Neuronal stem cell (in vitro differentiated cells): ENCODE measurements at regions not wholly inside any gene's neighbourhood (a gene's known extent, or its start where the extent isn't known, plus 50 kb on each side); places are given as distances from the start of the nearest gene placed in this dataset.

Experiments
- DNase-seq: peaks from one replicate; pipeline ENCODE4 v3.0.0-alpha.2; 2013; ENCODE audit warnings: low spot score
- H2AFZ ChIP-seq: one replicate; pipeline ENCODE4 v1.6.1; 2013; ENCODE audit warnings: mild to moderate bottlenecking, low read length, inconsistent platforms
- H2AK5ac ChIP-seq: 2 replicates; pipeline ENCODE4 v1.6.1; 2013; ENCODE audit warnings: low read depth, mild to moderate bottlenecking, inconsistent platforms, low read length, moderate library complexity, mixed read lengths
- H2BK120ac ChIP-seq: 2 replicates; pipeline ENCODE4 v1.6.1; 2013; ENCODE audit warnings: low read depth, mild to moderate bottlenecking, inconsistent platforms, low read length, moderate library complexity, mixed read lengths
- H2BK12ac ChIP-seq: one replicate; pipeline ENCODE4 v1.6.1; 2013; ENCODE audit warnings: low read length, inconsistent platforms
- H2BK15ac ChIP-seq: 2 replicates; pipeline ENCODE4 v1.6.1; 2013; ENCODE audit warnings: mild to moderate bottlenecking, low read length, inconsistent platforms, mixed read lengths
- H2BK5ac ChIP-seq: one replicate; pipeline ENCODE4 v1.6.1; 2013; ENCODE audit warnings: inconsistent platforms, mild to moderate bottlenecking, low read length, moderate library complexity
- H3K14ac ChIP-seq: one replicate; pipeline ENCODE4 v1.6.1; 2013; ENCODE audit warnings: low read length, inconsistent platforms
- H3K18ac ChIP-seq: 2 replicates; pipeline ENCODE4 v1.6.1; 2013; ENCODE audit warnings: low read length, inconsistent platforms
- H3K23ac ChIP-seq: 2 replicates; pipeline ENCODE4 v1.6.1; 2013; ENCODE audit warnings: low read depth, mild to moderate bottlenecking, mixed read lengths, low read length, inconsistent platforms; ENCODE audit not compliant: poor library complexity
- H3K27ac ChIP-seq: replicated peaks from 3 replicates; pipeline ENCODE4 v1.5.1; 2013; ENCODE audit warnings: low read length, inconsistent platforms
- H3K27me3 ChIP-seq, 3 experiments: 2 replicates each; pipeline ENCODE4 v1.6.1; 2013; ENCODE audit warnings: low read length in 3 of 3, mild to moderate bottlenecking in 2 of 3, inconsistent platforms in 1 of 3, low read depth in 1 of 3, mixed read lengths in 1 of 3, moderate library complexity in 1 of 3; ENCODE audit not compliant: control insufficient read depth in 3 of 3, insufficient read depth in 3 of 3
- H3K36me3 ChIP-seq, 2 donors: replicated peaks in 1 of 2; 2 replicates each; pipeline ENCODE4 v1.6.1; 2013; ENCODE audit warnings: low read length in 2 of 2; ENCODE audit not compliant: control insufficient read depth in 2 of 2, insufficient read depth in 2 of 2
- H3K4ac ChIP-seq: 2 replicates; pipeline ENCODE4 v1.6.1; 2013; ENCODE audit warnings: inconsistent platforms, mild to moderate bottlenecking, low read length, moderate library complexity
- H3K4me1 ChIP-seq, 2 donors: 1 replicate in 1 of 2; 2 replicates in 1 of 2; pipeline ENCODE4 v1.6.1; 2013; ENCODE audit warnings: low read length in 2 of 2, low read depth in 1 of 2; ENCODE audit not compliant: control insufficient read depth in 2 of 2, insufficient read depth in 1 of 2
- H3K4me2 ChIP-seq: one replicate; pipeline ENCODE4 v1.6.1; 2013; ENCODE audit warnings: mild to moderate bottlenecking, low read length, inconsistent platforms; ENCODE audit not compliant: insufficient read depth, poor library complexity, severe bottlenecking
- H3K4me3 ChIP-seq, 2 donors: 2 replicates each; pipeline ENCODE4 v1.5.1; 2013; ENCODE audit warnings: low read length in 2 of 2, mild to moderate bottlenecking in 2 of 2, inconsistent platforms in 1 of 2, moderate library complexity in 1 of 2
- H3K79me1 ChIP-seq: one replicate; pipeline ENCODE4 v1.6.1; 2013; ENCODE audit warnings: low read depth, mild to moderate bottlenecking, inconsistent platforms, low read length, moderate library complexity
- H3K9ac ChIP-seq: one replicate; pipeline ENCODE4 v1.6.1; 2013; ENCODE audit warnings: mild to moderate bottlenecking, low read depth, low read length, inconsistent platforms; ENCODE audit not compliant: poor library complexity
- H3K9me3 ChIP-seq, 2 donors: replicated peaks in 1 of 2; 2 replicates each; pipeline versions ENCODE3 to v1.6.1; 2013; ENCODE audit warnings: low read length in 2 of 2, mild to moderate bottlenecking in 2 of 2, inconsistent platforms in 1 of 2, low read depth in 1 of 2, mixed read lengths in 1 of 2, moderate library complexity in 1 of 2; ENCODE audit not compliant: control insufficient read depth in 2 of 2, insufficient read depth in 1 of 2
- H4K8ac ChIP-seq: one replicate; pipeline ENCODE4 v1.6.1; 2013; ENCODE audit warnings: low read depth, mild to moderate bottlenecking, inconsistent platforms, low read length, moderate library complexity
- H4K91ac ChIP-seq: one replicate; pipeline ENCODE4 v1.6.1; 2013; ENCODE audit warnings: low read length, low read depth, mild to moderate bottlenecking, inconsistent platforms; ENCODE audit not compliant: poor library complexity
- WGBS, 2 donors: extraction: QIAGEN DNeasy Blood & Tissue Kit; methylation state at CpG; one replicate each; pipeline ENCODE4 v1.1.7; 2013; ENCODE audit warnings: missing lambda C conversion rate in 2 of 2, mixed read lengths in 1 of 2; ENCODE audit not compliant: insufficient read length in 2 of 2, insufficient replicate concordance in 1 of 2; ENCODE audit errors: extremely low coverage in 2 of 2; 5-methylcytosine and 5-hydroxymethylcytosine counted together

- Histone ChIP-seq H3K9ac (no peak overlapping the region), H3K4me2 (no peak overlapping the region), H4K91ac (no peak overlapping the region), H3K4me3 (no peak overlapping the region), H2BK5ac (no peak overlapping the region), H2BK12ac (no peak overlapping the region), H3K36me3 (no peaks in the 10 kb centered on the region), H3K18ac (no peak overlapping the region), H3K14ac (no peak overlapping the region), H4K8ac (no peak overlapping the region), H2BK120ac (no peak overlapping the region), H2AK5ac (no peak overlapping the region), H3K4me1 (no peaks in the 10 kb centered on the region), H3K9me3 (no peaks in the 10 kb centered on the region), H2AFZ (no peak overlapping the region), H2BK15ac (no peak overlapping the region), H3K27me3 (no peaks in the 10 kb centered on the region), H3K27ac (no peak overlapping the region), H3K23ac (no peak overlapping the region), H3K4ac (no peak overlapping the region), H3K79me1 (no peaks in the 10 kb centered on the region)
- WGBS, 2 donors, result no CpG with 5 or more reads among the region's 2 CpGs
- no peak for DNase-seq
Observed at GRCh38 chr2:144084114-144084661, 435.7 kb downstream of the ZEB2 start.

DNA sequence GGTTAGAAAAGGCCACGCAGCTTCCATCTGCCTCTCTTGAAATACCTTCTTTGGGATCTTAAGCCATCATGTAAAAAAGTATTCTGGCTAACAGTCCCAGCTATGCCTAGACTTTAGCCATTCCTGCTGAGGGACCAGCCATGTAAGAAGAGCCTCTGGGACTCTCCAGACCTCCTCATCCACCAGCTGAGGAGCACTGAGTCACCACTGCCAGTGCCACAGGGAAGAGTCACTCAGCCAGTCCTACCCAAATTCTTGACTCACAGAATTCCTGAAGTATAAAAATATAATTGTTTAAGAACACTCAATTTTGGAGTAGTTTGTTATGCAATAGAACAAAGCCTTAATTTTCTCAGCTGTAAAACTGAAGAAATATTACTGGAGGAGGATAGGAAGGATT lies 436.7 kb downstream of the ZEB2 start:
- H3K27me3 ChIP-seq, result no peaks in the 10 kb centered on the region
- H2BK12ac ChIP-seq, result no peak overlapping the region
- no peaks in the 10 kb centered on the region for H3K79me1 ChIP-seq
- H3K18ac ChIP-seq, result no peak overlapping the region
- H3K9me3 ChIP-seq, result no peaks in the 10 kb centered on the region
- H3K23ac ChIP-seq, result no peak overlapping the region
- H2BK5ac ChIP-seq, result no peak overlapping the region
- H3K14ac ChIP-seq, result no peak overlapping the region
- H3K4me1 ChIP-seq, result peaks cover 0 to 8% of the 10 kb centered on the region in 2 donors
- no peak overlapping the region for H2AFZ ChIP-seq
- WGBS, 2 donors, result no CpG with 5 or more reads among the region's 1 CpG
- no peak overlapping the region for H3K9ac ChIP-seq
- no peak overlapping the region for H3K4me2 ChIP-seq
- no peaks in the 10 kb centered on the region for H3K36me3 ChIP-seq
- no peak overlapping the region for H2BK15ac ChIP-seq
- H2AK5ac ChIP-seq, result no peak overlapping the region
- no peak overlapping the region for H3K4me3 ChIP-seq
- no peak overlapping the region for H4K8ac ChIP-seq
- H3K4ac ChIP-seq, result no peak overlapping the region
- no peak overlapping the region for H3K27ac ChIP-seq
- DNase-seq, result no peak
- H4K91ac ChIP-seq, result no peak overlapping the region
- no peak overlapping the region for H2BK120ac ChIP-seq

GRCh38 chr2:144082777-144083176 lies 437.1 kb downstream of the ZEB2 start:
- H2BK120ac ChIP-seq, result no peak overlapping the region
- no peak overlapping the region for H2BK5ac ChIP-seq
- H3K4me3 ChIP-seq, result no peak overlapping the region
- no CpG with 5 or more reads among the region's 3 CpGs for WGBS, 2 donors
- no peak overlapping the region for H3K18ac ChIP-seq
- no peak overlapping the region for H2BK12ac ChIP-seq
- no peak overlapping the region for H4K91ac ChIP-seq
- H3K4me2 ChIP-seq, result no peak overlapping the region
- no peaks in the 10 kb centered on the region for H3K27me3 ChIP-seq
- no peak overlapping the region for H3K23ac ChIP-seq
- no peaks in the 10 kb centered on the region for H3K79me1 ChIP-seq
- H2BK15ac ChIP-seq, result no peak overlapping the region
- H3K4ac ChIP-seq, result no peak overlapping the region
- H3K9me3 ChIP-seq, result no peaks in the 10 kb centered on the region
- no peak overlapping the region for H4K8ac ChIP-seq
- H2AFZ ChIP-seq, result no peak overlapping the region
- no peak for DNase-seq
- no peak overlapping the region for H3K9ac ChIP-seq
- H3K14ac ChIP-seq, result no peak overlapping the region
- no peaks in the 10 kb centered on the region for H3K36me3 ChIP-seq
- no peak overlapping the region for H2AK5ac ChIP-seq
- peaks cover 3 to 10% of the 10 kb centered on the region in 2 donors for H3K4me1 ChIP-seq
- H3K27ac ChIP-seq, result no peak overlapping the region

DNA sequence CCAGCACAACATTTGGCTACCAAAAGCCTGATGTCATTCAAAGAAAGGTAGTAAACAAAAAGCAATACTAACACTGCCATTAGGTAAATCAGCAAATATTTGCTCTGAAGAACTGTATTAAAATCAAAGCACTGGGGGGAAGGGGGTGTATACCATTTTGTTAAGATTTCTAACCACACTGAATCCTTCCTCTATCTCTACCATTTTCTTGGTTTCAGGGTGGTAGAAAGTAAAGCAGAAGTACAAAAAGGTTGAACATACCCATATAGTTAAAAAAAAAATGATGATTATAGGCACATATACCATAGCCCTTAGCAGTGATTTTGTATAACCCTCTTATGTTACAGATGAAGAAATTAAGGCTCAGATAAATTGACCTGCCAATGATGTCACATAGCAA lies 437.6 kb downstream of the ZEB2 start:
- Histone ChIP-seq H3K4me1 (peaks cover 3 to 11% of the 10 kb centered on the region in 2 donors), H3K36me3 (no peaks in the 10 kb centered on the region), H3K18ac (no peak overlapping the region), H3K23ac (no peak overlapping the region), H3K4me3 (no peak overlapping the region), H3K4ac (no peak overlapping the region), H2BK15ac (no peak overlapping the region), H2AK5ac (no peak overlapping the region), H4K8ac (no peak overlapping the region), H3K14ac (no peak overlapping the region), H4K91ac (no peak overlapping the region), H2BK5ac (no peak overlapping the region), H3K27ac (no peak overlapping the region), H3K27me3 (no peaks in the 10 kb centered on the region), H3K79me1 (no peaks in the 10 kb centered on the region), H3K4me2 (no peak overlapping the region), H2BK120ac (no peak overlapping the region), H3K9me3 (no peaks in the 10 kb centered on the region), H2AFZ (no peak overlapping the region), H3K9ac (no peak overlapping the region), H2BK12ac (no peak overlapping the region)
- no peak for DNase-seq
